ENCODE measurements at regions not wholly inside any gene's neighbourhood (a gene's known extent, or its start where the extent isn't known, plus 50 kb on each side); places are given as distances from the start of the nearest gene placed in this dataset.

DNA sequence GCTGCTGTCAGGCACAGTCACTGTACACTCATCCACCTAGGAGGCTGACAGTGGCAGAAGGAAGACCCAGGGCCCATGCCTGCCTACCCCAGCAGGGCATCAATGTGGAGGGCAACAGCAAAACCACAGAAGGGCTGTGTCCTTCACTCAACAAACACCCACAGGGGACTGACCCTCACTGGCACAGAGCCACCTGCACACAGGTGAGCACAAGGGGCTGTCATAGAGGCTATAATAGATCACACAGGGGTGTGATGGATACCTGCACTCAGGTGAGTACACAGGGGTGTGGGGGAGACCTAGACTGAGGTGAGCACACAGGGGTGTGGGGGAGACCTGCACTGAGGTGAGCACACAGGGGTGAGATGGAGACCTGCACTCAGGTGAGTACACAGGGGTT is 132.8 kb upstream of the TCERG1L start:
- H3K4me3 Mint-ChIP-seq = no peak overlapping the region
- ChIA-PET POLR2A (no interaction called here), CTCF (no interaction called here)

DNA sequence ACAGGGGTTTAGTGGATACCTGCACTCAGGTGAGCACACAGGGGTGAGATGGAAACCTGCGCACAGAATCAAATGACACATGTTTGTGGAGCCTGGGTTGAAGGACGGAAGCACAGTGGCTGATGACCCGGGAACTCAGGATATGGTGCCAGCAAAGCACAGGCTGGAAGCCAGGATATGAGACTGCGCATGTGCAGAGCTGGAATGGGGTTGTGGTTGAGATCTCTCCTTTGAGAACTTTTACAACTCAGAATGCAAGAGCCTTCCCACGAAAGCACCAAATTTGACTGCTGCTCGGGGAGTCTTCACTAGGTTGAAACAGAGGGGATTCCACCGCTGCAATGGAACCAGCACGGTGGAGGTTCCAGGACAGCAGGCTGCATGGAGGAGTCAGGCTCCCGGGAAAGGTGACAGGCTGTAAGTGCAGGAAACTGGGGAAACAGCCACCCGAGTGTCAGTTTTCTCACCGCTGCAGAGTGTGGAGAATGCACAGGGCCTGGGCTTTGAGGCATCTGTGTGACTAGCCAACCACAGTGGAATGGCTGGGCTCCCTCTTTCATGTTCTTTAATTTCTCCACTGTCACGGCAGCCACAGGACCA is 133.4 kb upstream of the TCERG1L start:
- H3K9me3 Mint-ChIP-seq = no peaks in the 10 kb centered on the region
- no peak for DNase-seq
- H3K36me3 Mint-ChIP-seq (ENCODE audit: low read depth) = no peaks in the 10 kb centered on the region
- ChIA-PET CTCF (no interaction called here), POLR2A (no interaction called here)
- H3K4me3 Mint-ChIP-seq = no peak overlapping the region
- no peak overlapping the region for H3K27ac Mint-ChIP-seq
- H3K4me1 Mint-ChIP-seq = no peaks in the 10 kb centered on the region
- H3K27me3 Mint-ChIP-seq = no peaks in the 10 kb centered on the region

More for the DNA sequence above, 132.8 kb upstream of the TCERG1L start:
- Mint-ChIP-seq H3K36me3 (ENCODE audit: low read depth) (no peaks in the 10 kb centered on the region), H3K27ac (no peak overlapping the region), H3K9me3 (no peaks in the 10 kb centered on the region), H3K27me3 (no peaks in the 10 kb centered on the region), H3K4me1 (no peaks in the 10 kb centered on the region)
- DNase-seq = no peak

DNA sequence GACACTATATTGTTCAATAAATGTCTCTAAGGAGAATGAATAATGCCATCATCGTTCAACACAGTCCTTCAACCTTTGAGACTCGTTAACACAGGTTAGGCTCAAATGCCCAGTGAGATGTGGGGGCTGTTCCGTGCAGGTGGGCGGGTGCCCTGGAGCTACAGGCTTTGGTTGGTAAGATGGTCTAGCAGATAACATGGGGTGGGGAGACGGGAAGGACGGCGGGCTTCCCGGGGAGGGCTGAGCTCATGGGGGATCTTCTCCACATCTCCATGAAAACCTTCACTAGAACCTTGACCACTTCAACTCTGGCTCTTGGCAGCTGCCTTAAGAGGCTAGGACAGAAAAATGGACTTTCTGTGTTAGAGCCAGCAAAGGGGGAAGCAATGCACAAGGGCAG is 134.1 kb upstream of the TCERG1L start:
- Mint-ChIP-seq H3K4me3 (no peak overlapping the region), H3K27ac (no peak overlapping the region), H3K36me3 (ENCODE audit: low read depth) (no peaks in the 10 kb centered on the region), H3K27me3 (no peaks in the 10 kb centered on the region), H3K9me3 (no peaks in the 10 kb centered on the region), H3K4me1 (no peaks in the 10 kb centered on the region)
- ChIA-PET CTCF (no interaction called here), POLR2A (no interaction called here)
- no peak for DNase-seq

DNA sequence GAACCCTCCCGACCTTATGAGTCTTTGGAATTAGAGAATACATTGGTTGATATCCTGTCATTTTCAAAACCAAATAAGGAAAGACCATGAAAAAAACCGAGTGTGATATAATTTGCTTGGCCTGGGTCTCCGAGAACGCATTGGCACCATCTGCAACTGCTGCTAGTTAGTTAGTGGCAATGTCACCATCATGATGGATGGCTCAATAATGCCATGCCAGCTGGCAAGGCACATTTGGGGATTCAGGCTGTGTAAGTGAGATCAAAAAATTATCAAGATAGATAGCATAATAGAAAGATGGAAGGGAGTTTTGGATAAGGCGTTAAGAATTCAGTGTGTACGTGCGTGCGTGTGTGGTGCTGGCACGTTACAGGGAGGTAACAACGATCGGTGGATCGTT is 134.7 kb upstream of the TCERG1L start:
- Mint-ChIP-seq H3K4me1 (no peaks in the 10 kb centered on the region), H3K27ac (no peak overlapping the region), H3K4me3 (no peak overlapping the region), H3K9me3 (no peaks in the 10 kb centered on the region), H3K36me3 (ENCODE audit: low read depth) (no peaks in the 10 kb centered on the region), H3K27me3 (no peaks in the 10 kb centered on the region)
- POLR2A ChIA-PET = no interaction called here
- CTCF ChIA-PET = no interaction called here
- DNase-seq = no peak

DNA sequence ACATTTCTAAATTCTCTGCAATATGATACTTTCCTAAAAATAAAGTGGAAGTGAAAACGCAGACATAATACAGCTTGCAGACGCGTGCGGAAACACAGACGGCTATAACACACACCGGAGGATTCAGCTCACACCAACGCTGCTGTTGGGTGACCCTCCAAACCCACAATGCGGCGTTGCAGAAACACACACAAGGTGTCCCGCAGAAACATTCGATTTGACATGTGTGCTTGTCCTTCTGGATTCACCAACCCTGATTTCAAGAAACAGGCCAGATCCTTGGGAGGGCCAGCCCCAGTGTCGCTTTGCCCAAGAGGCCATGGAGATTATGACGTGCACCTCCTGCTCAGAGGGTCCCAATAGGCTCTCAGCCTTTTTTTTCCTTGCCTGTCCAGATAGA is 136.7 kb upstream of the TCERG1L start:
- Mint-ChIP-seq H3K4me3 (no peak overlapping the region), H3K27ac (no peak overlapping the region), H3K27me3 (peaks cover 10% of the 10 kb centered on the region), H3K9me3 (no peaks in the 10 kb centered on the region), H3K36me3 (ENCODE audit: low read depth) (no peaks in the 10 kb centered on the region), H3K4me1 (no peaks in the 10 kb centered on the region)
- no peak for DNase-seq
- POLR2A ChIA-PET = no interaction called here
- CTCF ChIA-PET = interaction anchor here (0.6 kb wide), 1 partner anchor 666 kb away, joined by 3 read pairs; no protein-coding TSS in a partner anchor

DNA sequence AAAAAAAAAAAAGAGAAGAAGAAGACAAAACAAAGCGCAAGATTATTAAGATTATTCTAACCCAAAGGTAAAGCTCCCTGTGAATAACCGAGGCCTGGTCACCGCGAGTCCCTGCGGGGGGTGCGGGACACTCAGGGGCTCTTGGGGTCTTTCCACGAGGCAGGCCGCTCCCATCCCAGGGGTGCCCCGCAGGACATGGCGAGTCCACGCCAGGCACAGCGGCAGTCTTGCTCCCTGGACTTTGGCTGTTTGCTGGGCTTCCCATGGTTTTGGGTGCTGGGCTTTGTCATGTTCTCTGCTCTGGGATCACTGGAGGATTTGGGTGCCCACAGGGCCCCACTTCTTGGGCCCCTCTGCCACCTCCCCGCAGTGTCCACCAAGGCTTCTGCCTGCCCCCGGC is 137.4 kb upstream of the TCERG1L start:
- Mint-ChIP-seq H3K9me3 (no peaks in the 10 kb centered on the region), H3K4me1 (peaks cover 1% of the 10 kb centered on the region), H3K27me3 (peaks cover 11% of the 10 kb centered on the region), H3K36me3 (ENCODE audit: low read depth) (no peaks in the 10 kb centered on the region), H3K4me3 (no peak overlapping the region), H3K27ac (no peak overlapping the region)
- ChIA-PET CTCF (no interaction called here), POLR2A (no interaction called here)
- no peak for DNase-seq

DNA sequence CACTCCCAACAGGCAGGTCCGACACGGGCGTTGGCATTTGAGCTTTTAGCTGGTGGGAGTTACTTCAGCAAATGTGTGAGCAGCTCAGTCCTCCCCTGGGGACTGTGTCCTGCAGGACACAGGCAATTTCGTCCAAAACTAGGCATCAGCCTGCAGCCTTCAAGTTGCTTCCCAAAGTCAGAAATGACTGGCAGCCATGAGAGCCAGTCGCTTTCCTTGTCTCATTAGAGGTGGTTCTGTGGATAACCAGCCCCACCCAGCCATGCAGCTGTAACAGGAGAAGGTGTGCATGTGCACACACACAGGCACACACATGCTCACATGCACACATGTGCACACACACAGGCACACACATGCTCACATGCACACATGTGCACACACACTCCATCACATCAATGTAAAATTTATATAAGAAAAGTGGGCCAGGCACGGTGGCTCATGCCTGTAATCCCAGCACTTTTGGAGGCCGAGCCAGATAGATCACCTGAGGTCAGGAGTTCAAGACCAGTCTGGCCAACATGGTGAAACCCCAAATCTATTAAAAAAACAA is 138.8 kb upstream of the TCERG1L start:
- H3K4me3 Mint-ChIP-seq = no peak overlapping the region
- no peaks in the 10 kb centered on the region for H3K36me3 Mint-ChIP-seq (ENCODE audit: low read depth)
- ChIA-PET CTCF (interaction anchor here (0.7 kb wide), 1 partner anchor 100 kb away, joined by 3 read pairs; no protein-coding TSS in a partner anchor), POLR2A (no interaction called here)
- no peak for DNase-seq
- no peak overlapping the region for H3K27ac Mint-ChIP-seq
- peaks cover 4% of the 10 kb centered on the region for H3K4me1 Mint-ChIP-seq
- peaks cover 14% of the 10 kb centered on the region for H3K27me3 Mint-ChIP-seq
- no peaks in the 10 kb centered on the region for H3K9me3 Mint-ChIP-seq

DNA sequence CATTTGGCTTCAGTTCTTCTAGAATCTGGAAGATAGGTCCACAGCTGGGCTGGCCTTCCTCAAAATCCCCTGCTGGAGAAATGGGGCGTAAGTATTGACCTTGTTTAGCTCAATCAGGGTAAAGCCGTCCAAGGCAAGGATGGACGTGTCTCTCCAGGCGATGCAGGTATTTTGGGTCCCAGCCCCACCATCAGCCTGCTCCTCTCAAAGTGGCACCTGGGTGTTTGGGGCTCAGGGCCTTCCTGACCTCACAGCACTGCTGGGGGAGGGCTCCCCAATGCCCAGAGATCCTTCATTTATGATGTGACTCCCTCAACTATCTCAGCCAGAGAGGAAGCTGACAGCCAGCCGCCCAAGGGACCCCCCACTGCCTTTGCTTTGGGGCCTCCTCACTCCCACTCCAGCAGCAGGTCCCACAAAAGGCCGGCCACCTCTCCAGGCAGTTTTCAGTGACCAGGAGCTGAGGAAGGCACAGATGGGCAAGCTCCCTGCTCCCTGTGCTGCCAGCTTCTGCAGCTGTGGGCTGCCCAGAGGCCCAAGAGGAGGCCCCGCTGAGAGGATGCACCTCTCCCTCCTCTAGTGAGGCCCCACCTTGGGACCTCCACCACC is 140.0 kb upstream of the TCERG1L start:
- no peak for DNase-seq
- H3K4me1 Mint-ChIP-seq = peaks cover 4% of the 10 kb centered on the region
- CTCF ChIA-PET = interaction anchor here (0.6 kb wide), 1 partner anchor 518 kb away, joined by 3 read pairs; no protein-coding TSS in a partner anchor
- POLR2A ChIA-PET = no interaction called here
- no peaks in the 10 kb centered on the region for H3K36me3 Mint-ChIP-seq (ENCODE audit: low read depth)
- H3K4me3 Mint-ChIP-seq = no peak overlapping the region
- peaks cover 14% of the 10 kb centered on the region for H3K27me3 Mint-ChIP-seq
- H3K27ac Mint-ChIP-seq = no peak overlapping the region
- no peaks in the 10 kb centered on the region for H3K9me3 Mint-ChIP-seq

DNA sequence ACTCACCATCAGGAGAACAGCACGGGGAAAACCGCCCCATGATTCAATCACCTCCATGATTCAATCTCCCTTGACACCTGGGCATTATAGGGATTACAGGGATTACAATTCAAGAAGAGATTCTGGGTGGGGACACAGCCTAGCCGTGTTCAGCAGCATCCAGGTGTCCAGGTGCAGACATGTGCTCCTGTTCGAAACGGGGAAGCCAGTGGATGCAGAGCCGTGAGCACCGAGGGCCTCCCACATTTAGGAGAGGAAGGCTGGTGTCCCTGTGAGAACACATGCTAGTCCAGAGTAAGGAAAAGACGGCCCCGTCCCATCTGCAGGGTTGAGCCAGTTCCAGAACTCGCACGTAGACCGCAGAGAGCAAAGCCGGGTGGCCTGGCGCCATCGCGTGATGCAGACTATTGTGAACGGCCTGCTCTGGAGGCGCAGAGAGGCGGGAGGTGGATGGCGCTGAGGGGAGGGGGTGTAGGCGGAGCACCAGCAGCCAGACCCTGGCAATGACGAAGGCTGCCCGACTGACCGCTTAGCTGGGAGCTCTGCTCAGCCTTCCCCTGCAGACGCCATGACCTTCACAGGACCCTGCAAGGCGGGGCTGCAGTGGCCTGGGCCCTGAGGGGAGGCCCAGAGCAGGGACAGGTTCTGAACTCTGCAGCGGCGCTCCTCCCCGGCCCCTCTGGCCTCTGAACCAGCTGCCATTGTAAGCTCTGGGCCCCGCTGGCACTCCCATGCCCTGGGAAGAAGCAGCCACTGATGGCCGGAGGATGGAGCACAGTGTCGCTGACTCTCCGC is 141.6 kb upstream of the TCERG1L start:
- ChIA-PET CTCF (interaction anchor here (0.9 kb wide), 1 partner anchor 1211 kb away, joined by 3 read pairs; no protein-coding TSS in a partner anchor), POLR2A (no interaction called here)
- peaks cover 4% of the 10 kb centered on the region for H3K4me1 Mint-ChIP-seq
- H3K36me3 Mint-ChIP-seq (ENCODE audit: low read depth) = no peaks in the 10 kb centered on the region
- H3K27ac Mint-ChIP-seq = no peak overlapping the region
- peaks cover 14% of the 10 kb centered on the region for H3K27me3 Mint-ChIP-seq
- H3K4me3 Mint-ChIP-seq = no peak overlapping the region
- no peak for DNase-seq
- no peaks in the 10 kb centered on the region for H3K9me3 Mint-ChIP-seq

DNA sequence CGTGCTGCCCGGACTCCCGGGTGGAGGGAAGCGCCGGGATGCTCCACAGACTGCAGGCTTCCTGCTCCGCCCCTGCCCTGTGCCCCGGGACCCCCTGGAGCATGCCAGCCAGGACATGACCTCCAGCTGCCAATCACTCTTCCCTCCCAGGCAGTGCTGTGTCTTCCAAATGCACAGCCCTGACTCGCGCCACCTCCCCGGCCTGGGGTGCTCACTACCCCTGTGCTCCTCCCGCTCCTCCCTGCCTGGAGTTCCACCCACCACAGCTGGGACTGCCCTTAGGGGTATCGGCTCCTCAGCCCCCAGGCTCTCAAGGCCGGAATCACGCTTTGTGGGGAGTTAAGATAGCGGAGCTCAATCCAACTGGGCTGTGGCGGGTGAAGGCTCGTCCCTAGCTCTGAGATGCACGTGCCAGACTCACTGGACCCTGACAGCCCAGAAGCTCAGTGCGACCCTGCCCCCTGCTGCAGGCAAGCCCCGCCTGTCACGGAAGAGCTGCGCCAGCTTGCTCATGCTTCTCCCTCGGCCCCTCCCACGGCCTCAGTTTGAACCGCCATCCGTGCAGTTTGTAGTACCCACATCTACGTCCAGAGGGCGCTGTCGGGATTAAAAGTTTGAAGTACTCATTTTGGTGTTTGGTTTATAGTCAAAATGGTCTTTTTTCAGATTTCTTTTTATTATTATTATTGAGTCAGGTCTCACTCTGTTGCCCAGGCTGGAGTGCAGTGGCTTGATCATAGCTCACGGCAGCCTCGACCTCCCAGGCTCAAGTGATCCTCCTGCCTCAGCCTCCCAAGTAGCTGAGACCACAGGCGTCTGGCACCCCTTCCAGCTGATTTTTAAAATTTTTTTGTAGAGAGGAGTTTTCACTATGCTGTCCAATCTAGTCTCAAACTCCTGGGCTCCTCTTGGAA is 142.5 kb upstream of the TCERG1L start:
- Mint-ChIP-seq H3K4me1 (peaks cover 4% of the 10 kb centered on the region), H3K27ac (no peak overlapping the region), H3K27me3 (peaks cover 14% of the 10 kb centered on the region), H3K4me3 (no peak overlapping the region), H3K36me3 (ENCODE audit: low read depth) (no peaks in the 10 kb centered on the region), H3K9me3 (no peaks in the 10 kb centered on the region)
- peak; percentile 72 for DNase-seq
- CTCF ChIA-PET = interaction anchor here (0.9 kb wide), 1 partner anchor 1212 kb away, joined by 3 read pairs; no protein-coding TSS in a partner anchor
- POLR2A ChIA-PET = no interaction called here

DNA sequence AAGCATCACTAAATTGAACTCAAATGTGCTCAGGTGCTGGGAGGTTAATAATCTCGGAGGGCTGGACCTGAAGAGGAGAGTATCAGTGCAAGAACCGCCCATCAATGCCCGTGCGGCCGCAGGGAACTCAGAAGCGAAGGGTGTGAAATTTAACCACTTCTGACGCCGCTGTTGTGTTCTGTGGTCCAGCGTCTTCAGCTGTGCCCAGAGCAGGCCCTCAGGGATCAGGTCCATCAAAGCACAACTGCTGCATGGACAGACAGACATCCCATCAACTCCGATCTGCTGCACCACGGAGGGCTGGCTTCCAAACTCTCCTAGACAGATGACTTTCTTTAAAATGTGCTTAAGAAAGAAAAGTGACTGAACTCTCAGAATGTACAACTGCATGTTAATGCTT is 144.9 kb upstream of the TCERG1L start:
- Mint-ChIP-seq H3K36me3 (ENCODE audit: low read depth) (no peaks in the 10 kb centered on the region), H3K4me1 (peaks cover 4% of the 10 kb centered on the region), H3K4me3 (no peak overlapping the region), H3K27ac (no peak overlapping the region), H3K27me3 (peaks cover 14% of the 10 kb centered on the region), H3K9me3 (no peaks in the 10 kb centered on the region)
- POLR2A ChIA-PET = no interaction called here
- no peak for DNase-seq
- CTCF ChIA-PET = no interaction called here

DNA sequence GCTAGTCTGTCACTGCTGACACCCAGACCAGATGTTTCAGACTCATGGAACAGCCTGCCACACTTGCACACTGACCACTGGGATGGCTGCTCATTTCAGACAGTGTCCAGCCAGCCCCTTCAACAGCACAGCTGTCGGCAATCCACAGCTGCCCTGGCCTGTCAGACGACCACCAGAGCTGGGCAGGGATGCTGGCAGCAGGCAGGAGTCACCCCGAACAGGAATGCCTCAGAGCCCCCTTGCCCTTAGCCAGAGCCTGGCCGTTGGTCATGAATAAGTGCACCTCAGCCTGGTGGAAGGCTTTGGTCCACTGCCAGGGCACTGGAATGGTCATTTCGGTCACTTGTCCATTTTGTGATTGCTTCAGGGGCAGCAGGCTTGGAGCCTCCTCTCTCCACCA is 149.6 kb upstream of the TCERG1L start:
- no peaks in the 10 kb centered on the region for H3K27me3 Mint-ChIP-seq
- POLR2A ChIA-PET = no interaction called here
- no peak for DNase-seq
- no peaks in the 10 kb centered on the region for H3K36me3 Mint-ChIP-seq (ENCODE audit: low read depth)
- H3K27ac Mint-ChIP-seq = no peak overlapping the region
- H3K9me3 Mint-ChIP-seq = no peaks in the 10 kb centered on the region
- H3K4me1 Mint-ChIP-seq = no peaks in the 10 kb centered on the region
- CTCF ChIA-PET = no interaction called here
- H3K4me3 Mint-ChIP-seq = no peak overlapping the region
